HUES6 (cell line): ENCODE measurements at regions not wholly inside any gene's neighbourhood (a gene's known extent, or its start where the extent isn't known, plus 50 kb on each side); places are given as distances from the start of the nearest gene placed in this dataset.

Source experiments
- H3K27ac ChIP-seq: 2 replicates; pipeline ENCODE4 v1.7.0; 2013; ENCODE audit warnings: low read depth, mild to moderate bottlenecking, low read length, inconsistent platforms
- H3K27me3 ChIP-seq: 2 replicates; pipeline ENCODE4 v1.6.1; 2013; ENCODE audit warnings: low read length; ENCODE audit not compliant: control insufficient read depth, insufficient read depth
- H3K36me3 ChIP-seq: 2 replicates; pipeline ENCODE4 v1.6.1; 2013; ENCODE audit warnings: low read length; ENCODE audit not compliant: control insufficient read depth, insufficient read depth
- H3K4me1 ChIP-seq: 2 replicates; pipeline ENCODE4 v1.6.1; 2013; ENCODE audit warnings: low read length; ENCODE audit not compliant: control insufficient read depth, insufficient read depth
- H3K4me3 ChIP-seq: 2 replicates; pipeline ENCODE4 v1.5.1; 2013; ENCODE audit warnings: low read depth, low read length
- H3K9ac ChIP-seq: one replicate; pipeline ENCODE4 v1.6.1; 2013; ENCODE audit warnings: mild to moderate bottlenecking, low read length
- H3K9me3 ChIP-seq: 2 replicates; pipeline ENCODE4 v1.6.1; 2013; ENCODE audit warnings: low read depth, low read length; ENCODE audit not compliant: control insufficient read depth, insufficient read depth

DNA sequence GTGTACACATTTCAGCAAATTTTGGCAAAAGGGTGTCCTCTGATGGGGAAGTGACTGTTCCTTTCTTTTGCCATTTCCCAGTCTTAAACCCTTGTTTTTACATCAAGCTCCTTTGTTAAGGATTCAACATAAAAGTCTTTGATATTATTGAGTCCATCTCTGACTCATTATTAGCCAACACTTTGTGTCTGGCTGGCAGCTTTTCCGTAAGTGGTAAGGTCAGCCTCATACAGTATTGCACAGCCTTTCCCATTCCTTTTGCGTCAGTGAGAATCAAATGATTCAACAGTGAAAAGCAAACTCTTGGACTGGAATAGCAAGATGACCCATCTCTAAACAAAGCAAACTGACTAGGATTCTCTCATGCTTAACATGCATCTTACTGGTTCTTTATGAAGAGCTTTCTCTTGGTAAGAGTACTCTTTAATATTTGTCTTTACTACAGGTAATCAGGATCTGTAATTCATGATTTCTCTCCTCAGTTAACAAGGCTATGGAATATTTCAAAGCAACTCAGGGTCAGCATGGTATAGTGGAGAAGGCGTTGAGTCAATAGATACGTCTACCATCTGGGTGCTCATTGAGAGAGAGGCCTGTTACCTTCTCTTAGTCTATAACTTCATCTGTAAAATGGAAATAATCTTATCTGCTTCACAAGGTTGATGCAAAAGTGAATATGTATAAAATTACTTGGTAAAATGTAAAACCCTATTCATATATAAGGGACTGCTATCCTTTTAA lies 183.6 kb downstream of the PRL start:
- no peaks in the 10 kb centered on the region for H3K4me1 ChIP-seq
- 0 out of 2 replicates have a peak, but pooled peaks cover 4% of the 10 kb centered on the region for H3K36me3 ChIP-seq
- no peak overlapping the region for H3K4me3 ChIP-seq
- no peaks in the 10 kb centered on the region for H3K9me3 ChIP-seq
- H3K27ac ChIP-seq = no peak overlapping the region
- H3K9ac ChIP-seq = no peak overlapping the region
- no peaks in the 10 kb centered on the region for H3K27me3 ChIP-seq

GRCh38 chr6:22115559-22115958 lies 181.3 kb downstream of the PRL start:
- Histone ChIP-seq H3K4me1 (no peaks in the 10 kb centered on the region), H3K9me3 (no peaks in the 10 kb centered on the region), H3K9ac (no peak overlapping the region), H3K36me3 (peaks cover 3% of the 10 kb centered on the region; the same call in 1 of the 2 replicates), H3K27ac (no peak overlapping the region), H3K4me3 (no peak overlapping the region), H3K27me3 (no peaks in the 10 kb centered on the region)

GRCh38 chr6:22117631-22118030 lies 179.2 kb downstream of the PRL start:
- H3K36me3 ChIP-seq = no peaks in the 10 kb centered on the region; the same call in 1 of the 2 replicates
- H3K9me3 ChIP-seq = no peaks in the 10 kb centered on the region
- H3K27ac ChIP-seq = no peak overlapping the region
- H3K4me3 ChIP-seq = no peak overlapping the region
- no peak overlapping the region for H3K9ac ChIP-seq
- no peaks in the 10 kb centered on the region for H3K4me1 ChIP-seq
- H3K27me3 ChIP-seq = no peaks in the 10 kb centered on the region

- no peaks in the 10 kb centered on the region for H3K4me1 ChIP-seq
- no peak overlapping the region for H3K9ac ChIP-seq
- no peak overlapping the region for H3K4me3 ChIP-seq
- no peaks in the 10 kb centered on the region; the same call in 1 of the 2 replicates for H3K36me3 ChIP-seq
- H3K9me3 ChIP-seq = no peaks in the 10 kb centered on the region
- no peaks in the 10 kb centered on the region for H3K27me3 ChIP-seq
- no peak overlapping the region for H3K27ac ChIP-seq
These were observed 177.3 kb downstream of the PRL start for GRCh38 chr6:22119500-22119899.

DNA sequence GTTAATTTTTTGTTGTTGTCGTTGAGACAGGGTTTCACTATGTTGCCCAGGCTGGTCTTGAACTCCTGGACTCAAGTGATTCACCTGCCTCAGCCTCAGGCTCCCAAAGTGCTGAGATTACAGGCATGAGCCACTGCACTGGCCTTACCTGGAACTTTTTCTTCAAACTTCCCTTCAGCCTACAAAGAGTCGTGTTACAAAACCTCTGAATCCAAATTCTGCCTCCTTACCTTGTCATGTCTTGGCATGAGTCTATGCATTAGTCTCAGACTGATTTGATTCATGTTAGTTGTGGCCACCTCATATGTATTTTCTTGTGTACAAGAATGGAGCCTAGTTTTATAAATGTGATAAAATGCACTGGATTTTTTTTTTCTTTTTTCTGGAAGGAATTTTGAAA lies 172.1 kb downstream of the PRL start:
- H3K27ac ChIP-seq = no peak overlapping the region
- peaks cover 8% of the 10 kb centered on the region; the same call in 1 of the 2 replicates for H3K36me3 ChIP-seq
- peaks cover 12% of the 10 kb centered on the region for H3K9me3 ChIP-seq
- no peak overlapping the region for H3K9ac ChIP-seq
- no peaks in the 10 kb centered on the region for H3K27me3 ChIP-seq
- H3K4me1 ChIP-seq = no peaks in the 10 kb centered on the region; the same call in 1 of the 2 replicates
- no peak overlapping the region for H3K4me3 ChIP-seq

GRCh38 chr6:22126910-22127309 lies 169.9 kb downstream of the PRL start:
- Histone ChIP-seq H3K4me3 (no peak overlapping the region), H3K27me3 (no peaks in the 10 kb centered on the region), H3K27ac (no peak overlapping the region), H3K4me1 (no peaks in the 10 kb centered on the region; the same call in 1 of the 2 replicates), H3K36me3 (peaks cover 8% of the 10 kb centered on the region; the same call in 1 of the 2 replicates), H3K9me3 (peaks cover 12% of the 10 kb centered on the region), H3K9ac (no peak overlapping the region)

DNA sequence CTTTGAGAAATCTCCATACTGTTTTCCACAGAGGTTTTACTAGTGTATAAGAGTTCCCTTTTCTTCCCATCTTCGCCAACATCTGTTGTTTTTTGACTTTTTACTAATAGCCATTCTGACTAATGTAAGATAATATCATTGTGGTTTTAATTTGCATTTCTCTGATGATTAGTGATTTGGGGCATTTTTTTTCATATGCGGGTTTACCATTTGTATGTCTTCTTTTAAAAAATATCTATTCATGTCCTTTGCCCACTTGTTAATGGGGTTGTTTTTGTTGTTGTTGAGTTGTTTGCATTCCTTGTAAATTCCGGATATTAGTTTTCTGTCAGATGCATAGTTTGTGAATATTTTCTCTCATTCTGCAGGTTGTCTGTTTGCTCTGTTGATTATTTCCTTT lies 167.1 kb downstream of the PRL start:
- H3K9me3 ChIP-seq = peaks cover 18% of the 10 kb centered on the region
- H3K4me1 ChIP-seq = no peaks in the 10 kb centered on the region; the same call in 1 of the 2 replicates
- no peak overlapping the region for H3K9ac ChIP-seq
- no peaks in the 10 kb centered on the region for H3K27me3 ChIP-seq
- H3K27ac ChIP-seq = no peak overlapping the region
- H3K36me3 ChIP-seq = peaks cover 16% of the 10 kb centered on the region; the same call in 1 of the 2 replicates
- no peak overlapping the region for H3K4me3 ChIP-seq

- Histone ChIP-seq H3K36me3 (peaks cover 7% of the 10 kb centered on the region; the same call in 1 of the 2 replicates), H3K27ac (no peak overlapping the region), H3K9ac (no peak overlapping the region), H3K4me3 (no peak overlapping the region), H3K4me1 (no peaks in the 10 kb centered on the region; the same call in 1 of the 2 replicates), H3K27me3 (no peaks in the 10 kb centered on the region), H3K9me3 (peaks cover 7% of the 10 kb centered on the region; the same call in 1 of the 2 replicates)
These were observed 164.2 kb downstream of the PRL start for GRCh38 chr6:22132656-22133055.

GRCh38 chr6:22133357-22133756 lies 163.5 kb downstream of the PRL start:
- H3K9ac ChIP-seq = no peak overlapping the region
- H3K9me3 ChIP-seq = peaks cover 7% of the 10 kb centered on the region; the same call in 1 of the 2 replicates
- H3K36me3 ChIP-seq = peaks cover 7% of the 10 kb centered on the region; the same call in 1 of the 2 replicates
- no peaks in the 10 kb centered on the region for H3K27me3 ChIP-seq
- H3K4me3 ChIP-seq = no peak overlapping the region
- H3K27ac ChIP-seq = no peak overlapping the region
- no peaks in the 10 kb centered on the region; the same call in 1 of the 2 replicates for H3K4me1 ChIP-seq

DNA sequence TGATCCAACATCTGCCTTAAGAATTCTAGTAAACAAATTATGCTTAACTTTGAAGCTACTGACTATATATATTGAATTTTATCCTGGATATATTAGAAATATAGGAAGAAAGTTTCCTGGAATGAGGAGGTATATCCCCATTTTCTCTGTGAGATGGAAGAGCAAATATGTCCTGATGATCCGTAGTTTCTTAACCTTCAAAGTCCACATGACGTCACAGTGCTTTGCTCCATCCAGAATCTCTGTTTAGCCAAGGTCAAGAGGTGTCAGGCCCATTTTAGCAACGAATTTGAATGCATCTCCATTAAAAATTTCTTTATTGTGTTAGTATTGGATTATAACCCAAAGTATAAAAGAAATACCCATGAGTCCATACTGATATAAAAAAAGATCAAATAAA lies 162.5 kb downstream of the PRL start:
- H3K9ac ChIP-seq = no peak overlapping the region
- no peak overlapping the region for H3K4me3 ChIP-seq
- H3K4me1 ChIP-seq = no peaks in the 10 kb centered on the region; the same call in 1 of the 2 replicates
- H3K27ac ChIP-seq = no peak overlapping the region
- no peaks in the 10 kb centered on the region for H3K27me3 ChIP-seq
- peaks cover 6% of the 10 kb centered on the region; the same call in 1 of the 2 replicates for H3K9me3 ChIP-seq
- peaks cover 7% of the 10 kb centered on the region; the same call in 1 of the 2 replicates for H3K36me3 ChIP-seq

GRCh38 chr6:22135395-22135794 lies 161.4 kb downstream of the PRL start:
- Histone ChIP-seq H3K27me3 (no peaks in the 10 kb centered on the region), H3K27ac (no peak overlapping the region), H3K36me3 (peaks cover 7% of the 10 kb centered on the region; the same call in 1 of the 2 replicates), H3K9ac (no peak overlapping the region), H3K4me1 (no peaks in the 10 kb centered on the region), H3K9me3 (0 out of 2 replicates have a peak, but pooled peaks cover 5% of the 10 kb centered on the region), H3K4me3 (no peak overlapping the region)
